CD4-positive, alpha-beta T cell treated with Interleukin-17A for 1 hour (primary cell): ENCODE measurements at regions not wholly inside any gene's neighbourhood (a gene's known extent, or its start where the extent isn't known, plus 50 kb on each side); places are given as distances from the start of the nearest gene placed in this dataset.
"Not testable (repeated sequence)": the region's sequence is repeated elsewhere in the genome, so short reads cannot be mapped to it uniquely, and the experiment has no call there.

Experiments used
- DNase-seq: peaks from one replicate; pipeline ENCODE4 v3.0.0-alpha.2; 2020

- DNase-seq = no peak
Measured at GRCh38 chr17:69677130-69677529, 262.6 kb downstream of the MAP2K6 start.

GRCh38 chr17:69678206-69678605, 263.7 kb downstream of the MAP2K6 start:
- DNase-seq = no peak

- no peak for DNase-seq
Measured at GRCh38 chr17:69679829-69680228, 265.3 kb downstream of the MAP2K6 start.

GRCh38 chr17:69684251-69684650, 269.8 kb downstream of the MAP2K6 start:
- no peak for DNase-seq

GRCh38 chr17:69685150-69685549, 270.7 kb downstream of the MAP2K6 start:
- DNase-seq = not testable (repeated sequence)

- no peak for DNase-seq
Measured at GRCh38 chr17:69690531-69690930, 276.0 kb downstream of the MAP2K6 start.

- DNase-seq = no peak
Measured at GRCh38 chr17:69692171-69692570, 277.7 kb downstream of the MAP2K6 start.

- DNase-seq = no peak
Measured at GRCh38 chr17:69695646-69696045, 281.1 kb downstream of the MAP2K6 start.

GRCh38 chr17:69696650-69697049, 282.2 kb downstream of the MAP2K6 start:
- no peak for DNase-seq

GRCh38 chr17:69698352-69698751, 283.9 kb downstream of the MAP2K6 start:
- DNase-seq = not testable (repeated sequence)

GRCh38 chr17:69702078-69702477, 287.6 kb downstream of the MAP2K6 start:
- no peak for DNase-seq

GRCh38 chr17:69703751-69704150, 289.3 kb downstream of the MAP2K6 start:
- no peak for DNase-seq

GRCh38 chr17:69704935-69705334, 290.4 kb downstream of the MAP2K6 start:
- DNase-seq = no peak

GRCh38 chr17:69706127-69706526, 291.6 kb downstream of the MAP2K6 start:
- no peak for DNase-seq

GRCh38 chr17:69709441-69709840, 294.9 kb downstream of the MAP2K6 start:
- DNase-seq = no peak

GRCh38 chr17:69710926-69711325, 296.4 kb downstream of the MAP2K6 start:
- DNase-seq = no peak

GRCh38 chr17:69711541-69711940, 297.0 kb downstream of the MAP2K6 start:
- no peak for DNase-seq

- no peak for DNase-seq
Measured at GRCh38 chr17:69712801-69713311, 298.4 kb downstream of the MAP2K6 start.

- no peak for DNase-seq
Measured at GRCh38 chr17:69713815-69714214, 299.3 kb downstream of the MAP2K6 start.

- no peak for DNase-seq
Measured at GRCh38 chr17:69714669-69715068, 300.2 kb downstream of the MAP2K6 start.

GRCh38 chr17:69715656-69716055, 301.2 kb downstream of the MAP2K6 start:
- DNase-seq = no peak

- no peak for DNase-seq
Measured at GRCh38 chr17:69716556-69716955, 302.1 kb downstream of the MAP2K6 start.

GRCh38 chr17:69717214-69717613, 302.7 kb downstream of the MAP2K6 start:
- DNase-seq = no peak

- DNase-seq = no peak
Measured at GRCh38 chr17:69717819-69718218, 303.3 kb downstream of the MAP2K6 start.

- DNase-seq = no peak
Measured at GRCh38 chr17:69719474-69720048, 305.1 kb downstream of the MAP2K6 start.
